GM23338 (cell line): ENCODE measurements at regions not wholly inside any gene's neighbourhood (a gene's known extent, or its start where the extent isn't known, plus 50 kb on each side); places are given as distances from the start of the nearest gene placed in this dataset.

Experiments used
- ATAC-seq: fragments of 200-7000 bp; cut with Tn5 transposase; 3 replicates; pipeline ENCODE4 v1.9.1; 2020
- DNase-seq: peaks from one replicate; pipeline ENCODE4 v3.0.0-alpha.2; 2015; ENCODE audit warnings: low spot score
- H2AFZ ChIP-seq: fragments of 200-600 bp; sonication (generic); 2 replicates; pipeline ENCODE4 v1.8.0; 2016; ENCODE audit warnings: antibody characterized with exemption, mild to moderate bottlenecking, moderate library complexity
- H3F3A ChIP-seq: fragments of 200-600 bp; sonication (generic); replicated peaks from 2 replicates; pipeline ENCODE4 v1.8.0; 2017; ENCODE audit warnings: antibody characterized with exemption, mixed run types, low read depth
- H3K27ac ChIP-seq: fragments of 200-600 bp; sonication (generic); 2 replicates; pipeline ENCODE4 v1.6.1; 2016; ENCODE audit warnings: low read depth
- H3K27me3 ChIP-seq: fragments of 200-600 bp; sonication (generic); 2 replicates; pipeline ENCODE4 v1.8.0; 2016; ENCODE audit warnings: mild to moderate bottlenecking, mixed run types, moderate library complexity; ENCODE audit not compliant: insufficient read depth
- H3K36me3 ChIP-seq: fragments of 200-600 bp; sonication (generic); 2 replicates; pipeline ENCODE4 v1.8.0; 2016; ENCODE audit warnings: mild to moderate bottlenecking; ENCODE audit not compliant: insufficient read depth
- H3K4me1 ChIP-seq: fragments of 200-600 bp; sonication (generic); 2 replicates; pipeline ENCODE4 v1.8.0; 2016; ENCODE audit warnings: mild to moderate bottlenecking, moderate library complexity; ENCODE audit not compliant: insufficient read depth
- H3K4me2 ChIP-seq: fragments of 200-600 bp; sonication (generic); 2 replicates; pipeline ENCODE4 v1.7.1; 2017; ENCODE audit warnings: mixed run types
- H3K4me3 ChIP-seq: fragments of 200-600 bp; sonication (generic); 2 replicates; pipeline ENCODE4 v1.6.1; 2016; ENCODE audit warnings: mixed run types
- H3K79me2 ChIP-seq: fragments of 200-600 bp; sonication (generic); replicated peaks from 2 replicates; pipeline ENCODE4 v1.8.0; 2017; ENCODE audit warnings: mild to moderate bottlenecking; ENCODE audit not compliant: insufficient read depth
- H3K9me2 ChIP-seq: fragments of 200-600 bp; sonication (generic); 2 replicates; pipeline ENCODE4 v1.8.0; 2017; ENCODE audit not compliant: insufficient read depth
- H4K20me1 ChIP-seq: fragments of 200-600 bp; sonication (generic); replicated peaks from 2 replicates; pipeline ENCODE4 v1.8.0; 2017; ENCODE audit warnings: mild to moderate bottlenecking; ENCODE audit not compliant: insufficient read depth
- H3K27ac Mint-ChIP-seq: 2 replicates; pipeline ENCODE4 v1.8.0; 2020; ENCODE audit warnings: inconsistent platforms, mild to moderate bottlenecking, moderate library complexity, mixed read lengths
- H3K27me3 Mint-ChIP-seq: 3 replicates; pipeline ENCODE4 v1.8.0; 2022; ENCODE audit warnings: low read depth, mild to moderate bottlenecking, moderate library complexity, mixed read lengths, inconsistent platforms; ENCODE audit not compliant: insufficient read depth, poor library complexity
- H3K36me3 Mint-ChIP-seq: 3 replicates; pipeline ENCODE4 v1.8.0; 2021; ENCODE audit warnings: low read depth, mild to moderate bottlenecking, inconsistent platforms, moderate library complexity, mixed read lengths
- H3K4me1 Mint-ChIP-seq: 3 replicates; pipeline ENCODE4 v1.8.0; 2020; ENCODE audit warnings: mild to moderate bottlenecking, inconsistent platforms, mixed read lengths
- H3K4me3 Mint-ChIP-seq: 3 replicates; pipeline ENCODE4 v1.8.0; 2021; ENCODE audit warnings: moderate library complexity, mild to moderate bottlenecking, inconsistent platforms, mixed read lengths
- H3K9me3 Mint-ChIP-seq: 3 replicates; pipeline ENCODE4 v1.8.0; 2020; ENCODE audit warnings: moderate library complexity, mild to moderate bottlenecking, inconsistent platforms, mixed read lengths
- ETS1 ChIP-seq: IDR thresholded peaks from 2 replicates; pipeline ENCODE4 v1.6.1; 2016; ENCODE audit warnings: antibody characterized with exemption
- EZH2phosphoT487 ChIP-seq: fragments of 200-600 bp; sonication (generic); IDR thresholded peaks from one replicate; pipeline ENCODE4 v1.8.1; 2018; ENCODE audit warnings: antibody characterized with exemption; ENCODE audit not compliant: unreplicated experiment
- POLR2AphosphoS5 ChIP-seq: IDR thresholded peaks from 2 replicates; pipeline ENCODE4 v1.6.1; 2016; ENCODE audit warnings: antibody characterized with exemption, low read depth
- REST ChIP-seq: IDR thresholded peaks from one replicate; pipeline ENCODE4 v1.6.1; 2018; ENCODE audit warnings: antibody characterized with exemption; ENCODE audit not compliant: unreplicated experiment
- ZNF114 ChIP-seq: fragments of 250-450 bp; sonication (Bioruptor Pico); IDR thresholded peaks from 2 replicates; pipeline ENCODE4 v1.5.0; 2020; ENCODE audit warnings: mild to moderate bottlenecking, moderate library complexity
- ZNF331 ChIP-seq: fragments of 250-450 bp; sonication (Bioruptor Pico); IDR thresholded peaks from 2 replicates; pipeline ENCODE4 v1.5.0; 2020; ENCODE audit warnings: low read depth, mild to moderate bottlenecking, moderate library complexity
- ZNF462 ChIP-seq: fragments of 250-450 bp; sonication (Bioruptor Pico); IDR thresholded peaks from 2 replicates; pipeline ENCODE4 v1.5.0; 2020; ENCODE audit warnings: mild to moderate bottlenecking, moderate library complexity

- no peak for TF ChIP-seq ZNF331 (CRISPR knock-in tag)
- TF ChIP-seq ZNF114 (CRISPR knock-in tag), result no peak
- no peak for TF ChIP-seq ETS1
- no peak for TF ChIP-seq POLR2AphosphoS5
- TF ChIP-seq EZH2phosphoT487, result no peak
Measured at GRCh38 chr5:160931283-160931682, 79.3 kb upstream of the ATP10B start (continued).

GRCh38 chr5:160930406-160930805 is 78.4 kb upstream of the ATP10B start:
- no peaks in the 10 kb centered on the region for H3K36me3 Mint-ChIP-seq
- TF ChIP-seq REST, result no peak
- peak; percentile 64; the same call in 1 of the 2 replicates for TF ChIP-seq ZNF462 (CRISPR knock-in tag)
- H3K4me1 ChIP-seq, result peaks cover 7% of the 10 kb centered on the region
- H3K4me2 ChIP-seq, result no peak overlapping the region
- H3K4me3 ChIP-seq, result no peak overlapping the region
- H2AFZ ChIP-seq, result no peak overlapping the region
- ATAC-seq, result peak; percentile 95
- H3K27ac Mint-ChIP-seq, result peak overlapping the region; percentile 88
- peaks cover 6% of the 10 kb centered on the region; the same call in 1 of the 2 replicates for H3K9me2 ChIP-seq
- peak; percentile 89 for DNase-seq
- peaks cover 30% of the 10 kb centered on the region for H3K4me1 Mint-ChIP-seq
- H3K9me3 Mint-ChIP-seq, result 0 out of 3 replicates have a peak, but pooled peaks cover 3% of the 10 kb centered on the region
- no peaks in the 10 kb centered on the region for H3F3A ChIP-seq
- 0 out of 2 replicates have a peak overlapping the region, but pooled peaks have one; percentile 1 for H3K27ac ChIP-seq
- no peaks in the 10 kb centered on the region for H3K79me2 ChIP-seq
- no peaks in the 10 kb centered on the region for H4K20me1 ChIP-seq
- no peaks in the 10 kb centered on the region for H3K36me3 ChIP-seq
- no peak overlapping the region for H3K4me3 Mint-ChIP-seq
- H3K27me3 ChIP-seq, result no peaks in the 10 kb centered on the region
- peaks cover 3% of the 10 kb centered on the region for H3K27me3 Mint-ChIP-seq
